ENCODE measurements at regions not wholly inside any gene's neighbourhood (a gene's known extent, or its start where the extent isn't known, plus 50 kb on each side); places are given as distances from the start of the nearest gene placed in this dataset.

DNA sequence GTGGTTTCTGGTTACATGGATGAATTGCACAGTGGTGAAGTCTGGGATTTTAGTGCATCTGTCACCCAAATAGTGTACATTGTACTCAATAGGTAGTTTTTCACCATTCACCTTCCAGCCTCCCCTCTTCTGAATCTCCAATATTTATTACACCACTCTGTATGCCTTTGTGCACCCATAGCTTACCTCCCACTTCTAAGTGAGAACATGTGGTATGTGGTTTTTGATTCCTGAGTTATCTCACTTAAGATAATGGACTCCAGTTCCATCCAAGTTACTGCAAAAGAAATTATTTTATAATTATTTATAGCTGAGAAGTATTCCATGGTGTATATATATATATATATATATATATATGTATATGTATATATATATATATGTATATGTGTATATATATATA, 155.8 kb downstream of the HHIP start:
- TF ChIP-seq SIN3A (conservative IDR thresholded peaks at IDR 0.05 in 1 of 2, IDR thresholded peaks at IDR 0.05 in 1 of 2; ENCODE audit: low read depth in 1 of 2, low read length in 2 of 2) = no peak
- no peak for TF ChIP-seq RAD21 (IDR thresholded peaks at IDR 0.05 in 1 of 2, conservative IDR thresholded peaks at IDR 0.05 in 1 of 2; ENCODE audit: low read depth in 2 of 2, low read length in 2 of 2)
- TF ChIP-seq GTF2F1 (IDR thresholded peaks at IDR 0.05; ENCODE audit: borderline replicate concordance, low read depth, low read length) = no peak
- no peak for TF ChIP-seq RNF2 (IDR thresholded peaks at IDR 0.05; ENCODE audit: borderline replicate concordance, low read depth, low read length, missing control alignments, poor library complexity, severe bottlenecking)
- no peaks in the 10 kb centered on the region for H4K20me1 ChIP-seq (replicated peaks in 1 of 2; ENCODE audit: control insufficient read depth in 1 of 2, insufficient read depth in 2 of 2, low read length in 2 of 2)
- no peak overlapping the region for H4K5ac ChIP-seq (ENCODE audit: insufficient read length, low read depth, low read length)
- FAIRE-seq (no peak), DNase-seq (ENCODE audit: low read depth in 1 of 2, low spot score in 2 of 2) (no peak)
- H3K23ac ChIP-seq (ENCODE audit: insufficient read length) = no peak overlapping the region
- no peak overlapping the region for H2AK5ac ChIP-seq (ENCODE audit: low read depth, low read length)
- no peaks in the 10 kb centered on the region for H3K79me2 ChIP-seq (ENCODE audit: control insufficient read depth in 1 of 2, insufficient read depth in 2 of 2, low read length in 2 of 2)
- no peak overlapping the region for H3K4me2 ChIP-seq (ENCODE audit: insufficient read depth in 1 of 2, low read depth in 2 of 2, low read length in 2 of 2)
- no peak overlapping the region for H4K8ac ChIP-seq (ENCODE audit: extremely low read depth, insufficient read depth, low read length)
- no peaks in the 10 kb centered on the region for H3K27me3 ChIP-seq (replicated peaks in 1 of 4; ENCODE audit: control insufficient read depth in 3 of 4, extremely low read depth in 1 of 4, insufficient read depth in 3 of 4, low read length in 3 of 4)
- CTCF ChIA-PET (ENCODE audit: partially characterized antibody) = interaction anchor here (0.6 to 0.7 kb wide), 2 partner anchors 49 to 290 kb away, joined by 3 read pairs; no protein-coding TSS in a partner anchor
- H3K79me1 ChIP-seq (ENCODE audit: low read depth, low read length) = no peaks in the 10 kb centered on the region
- H4K91ac ChIP-seq (replicated peaks; ENCODE audit: insufficient read length, low read length) = no peak overlapping the region
- no peak overlapping the region for H2BK120ac ChIP-seq (replicated peaks; ENCODE audit: low read depth, low read length)
- no peak overlapping the region for H2BK5ac ChIP-seq (ENCODE audit: low read depth, low read length)
- 0 out of 4 replicates have a peak, but pooled peaks cover 0 to under 1% of the 10 kb centered on the region in 2 experiments for H3K9me3 ChIP-seq (ENCODE audit: insufficient read depth in 2 of 2, low read depth in 1 of 2, low read length in 1 of 2)
- H3K56ac ChIP-seq (replicated peaks; ENCODE audit: insufficient read length, low read depth, low read length) = no peak overlapping the region
- no peaks in the 10 kb centered on the region for H3K23me2 ChIP-seq (ENCODE audit: low read depth, low read length)
- no peak overlapping the region for H3K9ac ChIP-seq (replicated peaks in 1 of 4; ENCODE audit: extremely low read depth in 1 of 4, low read depth in 3 of 4, low read length in 3 of 4)
- H3K36me3 ChIP-seq (ENCODE audit: control insufficient read depth in 2 of 4, insufficient read depth in 4 of 4, low read length in 3 of 4) = no peaks in the 10 kb centered on the region
- no peak overlapping the region for H2BK15ac ChIP-seq (ENCODE audit: low read length)
- H2BK12ac ChIP-seq (ENCODE audit: low read depth, low read length) = no peak overlapping the region
- no peak overlapping the region for H3K4ac ChIP-seq (replicated peaks; ENCODE audit: insufficient read length, low read depth, low read length)
- H3K4me1 ChIP-seq (replicated peaks in 1 of 4; ENCODE audit: control insufficient read depth in 3 of 4, insufficient read depth in 4 of 4, low read length in 3 of 4) = no peaks in the 10 kb centered on the region; a peak in 1 of 7 replicates
- no peak overlapping the region for H2AFZ ChIP-seq (ENCODE audit: low read length)
- H3K14ac ChIP-seq (ENCODE audit: insufficient read length) = no peak overlapping the region
- H3K18ac ChIP-seq (ENCODE audit: extremely low read depth, low read length) = no peak overlapping the region
- POLR2A ChIA-PET (ENCODE audit: partially characterized antibody) = no interaction called here
- H2BK20ac ChIP-seq (ENCODE audit: low read length) = no peak overlapping the region
- no peak overlapping the region for H3K27ac ChIP-seq (ENCODE audit: low read depth, low read length)
- H3K4me3 ChIP-seq (ENCODE audit: extremely low read depth in 1 of 4, insufficient read depth in 2 of 4, low read depth in 3 of 4, low read length in 4 of 4) = no peak overlapping the region
